Ovary (tissue), 3 donors: ENCODE measurements at regions not wholly inside any gene's neighbourhood (a gene's known extent, or its start where the extent isn't known, plus 50 kb on each side); places are given as distances from the start of the nearest gene placed in this dataset.

Source experiments
- CTCF ChIP-seq, 3 donors: fragments of 450-650 bp in 2 of 3; fragments of 200-600 bp in 1 of 3; IDR thresholded peaks; one replicate each; pipeline versions ENCODE4 v1.5.1 to v1.8.0; 2016 to 2022; ENCODE audit warnings: antibody characterized with exemption in 3 of 3, mild to moderate bottlenecking in 1 of 3
- EP300 ChIP-seq: sonication (generic); formaldehyde crosslinking; IDR thresholded peaks from one replicate; pipeline ENCODE4 v1.6.1; 2017; ENCODE audit warnings: antibody characterized with exemption
- donor health status: DM: no; HTN: no; CAD: no.

GRCh38 chr1:201767339-201767738 lies 61.6 kb upstream of the IPO9 start:
- TF ChIP-seq CTCF (IDR thresholded peaks at IDR 0.05) (no peak), EP300 (no peak)
